DND-41 (cell line): ENCODE measurements at regions not wholly inside any gene's neighbourhood (a gene's known extent, or its start where the extent isn't known, plus 50 kb on each side); places are given as distances from the start of the nearest gene placed in this dataset.

ENCODE experiments used
- ATAC-seq: fragments of 200-7000 bp; cut with Tn5 transposase; 3 replicates; pipeline ENCODE4 v1.9.1; 2021; ENCODE audit warnings: low read depth; ENCODE audit not compliant: insufficient read depth
- DNase-seq: peaks from one replicate; pipeline ENCODE4 v3.0.0-alpha.2; 2020
- H2AFZ ChIP-seq: 2 replicates; pipeline ENCODE4 v1.6.0; 2012; ENCODE audit warnings: low read depth, low read length
- H3K27ac ChIP-seq: 2 replicates; pipeline ENCODE4 v1.5.1; 2012; ENCODE audit warnings: low read length, inconsistent platforms
- H3K27me3 ChIP-seq: fragments of 200-600 bp; sonication (generic); 2 replicates; pipeline ENCODE4 v1.6.0; 2012; ENCODE audit warnings: low read length, mild to moderate bottlenecking, inconsistent platforms; ENCODE audit not compliant: insufficient read depth, poor library complexity
- H3K36me3 ChIP-seq: 2 replicates; pipeline ENCODE4 v1.5.1; 2012; ENCODE audit warnings: low read length, inconsistent platforms; ENCODE audit not compliant: insufficient read depth
- H3K4me1 ChIP-seq: 2 replicates; pipeline ENCODE4 v1.5.1; 2012; ENCODE audit warnings: mild to moderate bottlenecking, low read length; ENCODE audit not compliant: insufficient read depth
- H3K4me2 ChIP-seq: 2 replicates; pipeline ENCODE4 v1.6.0; 2012; ENCODE audit warnings: mild to moderate bottlenecking, moderate library complexity, low read length, inconsistent platforms; ENCODE audit not compliant: insufficient read depth
- H3K4me3 ChIP-seq, 2 experiments: fragments of 200-600 bp in 1 of 2; shearing (Covaris generic) in 1 of 2; 2 replicates each; pipeline ENCODE4 v1.5.1; 2012 to 2016; ENCODE audit warnings: inconsistent platforms in 2 of 2, low read length in 2 of 2, mild to moderate bottlenecking in 2 of 2, low read depth in 1 of 2, moderate library complexity in 1 of 2
- H3K79me2 ChIP-seq: 2 replicates; pipeline ENCODE4 v1.6.0; 2012; ENCODE audit warnings: low read length, inconsistent platforms; ENCODE audit not compliant: insufficient read depth
- H3K9ac ChIP-seq: 2 replicates; pipeline ENCODE4 v1.6.0; 2012; ENCODE audit warnings: low read depth, mild to moderate bottlenecking, inconsistent platforms, low read length, moderate library complexity
- H3K9me3 ChIP-seq: 2 replicates; pipeline ENCODE4 v1.5.1; 2012; ENCODE audit warnings: low read length, moderate library complexity, mild to moderate bottlenecking, inconsistent platforms; ENCODE audit not compliant: insufficient read depth, severe bottlenecking
- H4K20me1 ChIP-seq: 2 replicates; pipeline ENCODE4 v1.6.0; 2012; ENCODE audit warnings: low read length; ENCODE audit not compliant: insufficient read depth
- EZH2 ChIP-seq: IDR thresholded peaks from 3 replicates; pipeline ENCODE4 v1.6.1; 2012; ENCODE audit warnings: borderline replicate concordance, low read depth, mild to moderate bottlenecking, moderate library complexity, low read length, inconsistent platforms; ENCODE audit not compliant: severe bottlenecking
- TF ChIP-seq, protein P1 (sequence below): IDR thresholded peaks from 2 replicates; pipeline ENCODE4 v1.5.1; 2012; ENCODE audit warnings: borderline replicate concordance, low read length, moderate library complexity, mild to moderate bottlenecking; ENCODE audit not compliant: poor library complexity, severe bottlenecking; ENCODE audit errors: extremely low read depth

DNA sequence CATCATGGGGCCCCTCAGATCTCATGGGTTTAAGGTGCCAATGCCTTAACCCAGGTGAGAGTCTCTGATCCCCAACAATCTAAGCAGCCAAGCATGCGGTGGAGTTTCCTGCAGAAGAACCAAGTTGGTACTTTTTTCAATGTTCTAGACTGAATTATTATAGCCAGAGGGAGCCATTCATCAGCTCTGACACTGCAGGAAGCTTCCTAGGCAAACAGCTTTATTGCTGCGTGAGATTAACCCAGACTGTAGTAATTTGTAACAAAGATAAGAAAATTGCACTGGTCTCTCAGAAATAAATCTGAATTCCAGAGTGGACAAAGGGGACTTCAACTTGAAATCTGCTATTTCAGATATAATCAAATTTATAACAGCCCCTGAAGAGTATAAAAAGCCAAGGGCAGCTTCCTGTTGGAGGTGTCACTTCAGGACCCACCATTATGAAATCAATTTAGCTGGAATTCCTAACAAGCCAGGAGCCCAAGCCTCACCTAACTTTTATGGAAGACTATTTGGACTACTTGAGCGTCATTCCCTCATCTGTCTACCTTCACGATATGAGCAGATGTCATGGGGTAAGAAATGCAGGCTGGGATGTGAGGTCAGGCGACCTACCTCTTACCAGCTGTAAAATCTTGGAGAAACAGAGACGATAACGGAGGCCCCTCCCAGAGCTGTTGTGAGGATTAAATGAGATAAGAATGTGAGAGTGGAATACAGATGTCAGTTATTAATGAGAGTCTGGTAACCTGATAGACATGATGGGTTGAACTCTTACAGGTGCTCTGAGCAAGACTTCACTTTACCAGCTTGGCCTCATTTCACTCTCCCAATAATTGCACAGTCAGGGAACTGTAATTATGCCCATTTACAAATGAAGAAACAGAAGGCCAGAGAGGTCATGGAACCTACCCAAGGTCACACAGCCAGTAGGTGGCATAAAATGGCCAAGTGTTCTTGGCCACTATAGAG, 135.1 kb downstream of the RRAGC start:
- no peaks in the 10 kb centered on the region for H3K9me3 ChIP-seq
- no peak overlapping the region for H3K4me3 ChIP-seq
- no peaks in the 10 kb centered on the region for H3K4me1 ChIP-seq
- H2AFZ ChIP-seq: no peak overlapping the region
- no peaks in the 10 kb centered on the region for H3K36me3 ChIP-seq
- ATAC-seq (no peak), DNase-seq (no peak)
- no peak overlapping the region for H3K4me2 ChIP-seq
- no peaks in the 10 kb centered on the region for H3K79me2 ChIP-seq
- TF ChIP-seq, protein P1, sequence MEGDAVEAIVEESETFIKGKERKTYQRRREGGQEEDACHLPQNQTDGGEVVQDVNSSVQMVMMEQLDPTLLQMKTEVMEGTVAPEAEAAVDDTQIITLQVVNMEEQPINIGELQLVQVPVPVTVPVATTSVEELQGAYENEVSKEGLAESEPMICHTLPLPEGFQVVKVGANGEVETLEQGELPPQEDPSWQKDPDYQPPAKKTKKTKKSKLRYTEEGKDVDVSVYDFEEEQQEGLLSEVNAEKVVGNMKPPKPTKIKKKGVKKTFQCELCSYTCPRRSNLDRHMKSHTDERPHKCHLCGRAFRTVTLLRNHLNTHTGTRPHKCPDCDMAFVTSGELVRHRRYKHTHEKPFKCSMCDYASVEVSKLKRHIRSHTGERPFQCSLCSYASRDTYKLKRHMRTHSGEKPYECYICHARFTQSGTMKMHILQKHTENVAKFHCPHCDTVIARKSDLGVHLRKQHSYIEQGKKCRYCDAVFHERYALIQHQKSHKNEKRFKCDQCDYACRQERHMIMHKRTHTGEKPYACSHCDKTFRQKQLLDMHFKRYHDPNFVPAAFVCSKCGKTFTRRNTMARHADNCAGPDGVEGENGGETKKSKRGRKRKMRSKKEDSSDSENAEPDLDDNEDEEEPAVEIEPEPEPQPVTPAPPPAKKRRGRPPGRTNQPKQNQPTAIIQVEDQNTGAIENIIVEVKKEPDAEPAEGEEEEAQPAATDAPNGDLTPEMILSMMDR: no peak
- no peak for TF ChIP-seq EZH2
- H4K20me1 ChIP-seq: no peaks in the 10 kb centered on the region
- H3K27ac ChIP-seq: no peak overlapping the region
- peaks cover 22% of the 10 kb centered on the region for H3K27me3 ChIP-seq
- no peak overlapping the region for H3K9ac ChIP-seq

DNA sequence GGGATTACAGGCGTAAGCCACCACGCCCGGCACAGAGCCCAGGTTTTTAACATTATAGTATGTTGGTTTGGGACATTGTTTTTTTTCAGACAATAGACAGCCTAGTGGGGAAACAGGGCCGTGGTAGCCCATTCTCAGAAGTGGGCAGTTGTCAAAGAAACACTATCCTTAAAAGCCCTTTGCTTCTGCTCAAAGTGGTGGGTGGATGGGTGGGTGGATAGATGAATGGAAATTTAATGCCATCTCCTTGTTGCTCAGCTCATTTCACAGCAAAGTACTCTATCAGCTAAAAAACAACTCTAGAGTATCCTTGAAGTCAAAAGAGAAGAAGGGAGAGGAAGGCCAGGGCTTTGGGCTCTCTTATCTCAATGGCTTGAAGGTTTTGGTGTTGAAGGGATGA, 137.8 kb downstream of the RRAGC start:
- DNase-seq: no peak
- Histone ChIP-seq H3K79me2 (no peaks in the 10 kb centered on the region), H3K27me3 (peaks cover 15% of the 10 kb centered on the region), H3K9me3 (no peaks in the 10 kb centered on the region), H2AFZ (no peak overlapping the region), H4K20me1 (no peaks in the 10 kb centered on the region), H3K27ac (no peak overlapping the region), H3K4me1 (no peaks in the 10 kb centered on the region), H3K4me3 (no peak overlapping the region), H3K9ac (no peak overlapping the region), H3K4me2 (no peak overlapping the region), H3K36me3 (no peaks in the 10 kb centered on the region)
- no peak for ATAC-seq
- TF ChIP-seq EZH2: no peak
- TF ChIP-seq, protein P1: no peak

DNA sequence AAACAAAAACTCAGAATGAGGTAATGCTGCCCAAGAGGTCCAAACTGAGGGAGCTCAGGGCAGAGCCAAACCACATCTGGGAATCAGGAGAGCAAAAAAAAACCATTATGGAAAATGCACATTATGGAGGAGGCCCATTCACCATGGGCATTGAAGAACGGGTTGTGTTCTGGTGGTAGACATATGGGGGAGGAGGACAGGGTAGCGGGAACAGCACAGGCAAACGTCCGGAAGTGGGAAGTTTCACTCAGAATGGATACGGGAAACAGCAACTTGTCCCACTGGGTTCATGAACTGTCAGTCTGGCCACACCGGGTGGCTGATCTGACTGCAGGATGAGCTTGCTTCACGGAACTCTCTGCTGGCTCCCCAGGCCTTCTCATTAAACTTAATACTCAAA, 139.7 kb downstream of the RRAGC start:
- no peaks in the 10 kb centered on the region for H3K36me3 ChIP-seq
- H3K27ac ChIP-seq: no peak overlapping the region
- no peak overlapping the region for H3K9ac ChIP-seq
- H3K4me1 ChIP-seq: no peaks in the 10 kb centered on the region
- peaks cover 9% of the 10 kb centered on the region for H3K27me3 ChIP-seq
- no peaks in the 10 kb centered on the region for H3K79me2 ChIP-seq
- no peaks in the 10 kb centered on the region for H3K9me3 ChIP-seq
- H4K20me1 ChIP-seq: no peaks in the 10 kb centered on the region
- no peak overlapping the region for H3K4me2 ChIP-seq
- TF ChIP-seq EZH2: no peak
- TF ChIP-seq, protein P1: no peak
- DNase-seq: no peak
- H2AFZ ChIP-seq: no peak overlapping the region
- no peak overlapping the region for H3K4me3 ChIP-seq
- ATAC-seq: no peak
